ENCODE measurements at regions not wholly inside any gene's neighbourhood (a gene's known extent, or its start where the extent isn't known, plus 50 kb on each side); places are given as distances from the start of the nearest gene placed in this dataset.

GRCh38 chr3:159693226-159693625 is 295.4 kb upstream of the IL12A start:
- no peak overlapping the region for H3K9ac ChIP-seq (ENCODE audit: low read depth in 1 of 3, low read length in 3 of 3)
- H3K27me3 ChIP-seq (ENCODE audit: control insufficient read depth in 3 of 3, insufficient read depth in 3 of 3, low read length in 3 of 3): no peaks in the 10 kb centered on the region
- no peak overlapping the region for H3K4me3 ChIP-seq (ENCODE audit: low read length in 3 of 3)
- H3K36me3 ChIP-seq (ENCODE audit: control insufficient read depth in 3 of 3, insufficient read depth in 3 of 3, low read length in 3 of 3): no peaks in the 10 kb centered on the region
- H3K4me1 ChIP-seq (ENCODE audit: control insufficient read depth in 3 of 3, insufficient read depth in 3 of 3, low read length in 3 of 3): no peaks in the 10 kb centered on the region
- no peak overlapping the region for H3K27ac ChIP-seq (ENCODE audit: low read depth, low read length)
- H3K9me3 ChIP-seq (ENCODE audit: control insufficient read depth in 3 of 3, low read length in 3 of 3): no peaks in the 10 kb centered on the region

GRCh38 chr3:159711560-159712333 is 276.9 kb upstream of the IL12A start:
- Histone ChIP-seq H3K27me3 (ENCODE audit: control insufficient read depth in 3 of 3, insufficient read depth in 3 of 3, low read length in 3 of 3) (no peaks in the 10 kb centered on the region), H3K9me3 (ENCODE audit: control insufficient read depth in 3 of 3, low read length in 3 of 3) (no peaks in the 10 kb centered on the region), H3K36me3 (ENCODE audit: control insufficient read depth in 3 of 3, insufficient read depth in 3 of 3, low read length in 3 of 3) (no peaks in the 10 kb centered on the region), H3K4me3 (ENCODE audit: low read length in 3 of 3) (no peak overlapping the region), H3K27ac (ENCODE audit: low read depth, low read length) (no peak overlapping the region), H3K4me1 (ENCODE audit: control insufficient read depth in 3 of 3, insufficient read depth in 3 of 3, low read length in 3 of 3) (no peaks in the 10 kb centered on the region), H3K9ac (ENCODE audit: low read depth in 1 of 3, low read length in 3 of 3) (no peak overlapping the region)

GRCh38 chr3:159721324-159721723 is 267.3 kb upstream of the IL12A start:
- Histone ChIP-seq H3K4me1 (ENCODE audit: control insufficient read depth in 3 of 3, insufficient read depth in 3 of 3, low read length in 3 of 3) (no peaks in the 10 kb centered on the region), H3K4me3 (ENCODE audit: low read length in 3 of 3) (no peak overlapping the region), H3K27ac (ENCODE audit: low read depth, low read length) (no peak overlapping the region), H3K9me3 (ENCODE audit: control insufficient read depth in 3 of 3, low read length in 3 of 3) (no peaks in the 10 kb centered on the region), H3K36me3 (ENCODE audit: control insufficient read depth in 3 of 3, insufficient read depth in 3 of 3, low read length in 3 of 3) (no peaks in the 10 kb centered on the region), H3K27me3 (ENCODE audit: control insufficient read depth in 3 of 3, insufficient read depth in 3 of 3, low read length in 3 of 3) (no peaks in the 10 kb centered on the region), H3K9ac (ENCODE audit: low read depth in 1 of 3, low read length in 3 of 3) (no peak overlapping the region)

DNA sequence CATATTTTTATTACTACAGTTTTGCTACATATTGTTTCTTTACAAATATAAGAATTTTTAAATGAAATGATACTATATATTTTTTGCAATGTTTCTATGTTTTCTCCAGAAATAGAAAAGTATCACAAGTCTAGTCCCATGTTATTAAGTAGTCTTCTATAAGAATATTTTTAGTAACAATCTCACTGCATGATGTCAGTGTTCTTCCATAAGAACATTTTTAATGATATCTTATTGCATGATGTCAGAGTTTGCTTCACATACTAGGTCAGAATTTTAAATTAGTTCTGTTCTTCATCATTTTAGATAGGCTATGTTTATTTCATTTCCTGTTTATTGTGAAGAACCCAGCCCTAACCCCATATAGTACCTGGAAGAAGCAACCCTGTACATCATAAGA is 265.3 kb upstream of the IL12A start:
- Histone ChIP-seq H3K4me1 (ENCODE audit: control insufficient read depth in 3 of 3, insufficient read depth in 3 of 3, low read length in 3 of 3) (no peaks in the 10 kb centered on the region), H3K9ac (ENCODE audit: low read depth in 1 of 3, low read length in 3 of 3) (no peak overlapping the region), H3K36me3 (ENCODE audit: control insufficient read depth in 3 of 3, insufficient read depth in 3 of 3, low read length in 3 of 3) (no peaks in the 10 kb centered on the region), H3K4me3 (ENCODE audit: low read length in 3 of 3) (no peak overlapping the region), H3K9me3 (ENCODE audit: control insufficient read depth in 3 of 3, low read length in 3 of 3) (no peaks in the 10 kb centered on the region), H3K27ac (ENCODE audit: low read depth, low read length) (no peak overlapping the region), H3K27me3 (ENCODE audit: control insufficient read depth in 3 of 3, insufficient read depth in 3 of 3, low read length in 3 of 3) (no peaks in the 10 kb centered on the region)

DNA sequence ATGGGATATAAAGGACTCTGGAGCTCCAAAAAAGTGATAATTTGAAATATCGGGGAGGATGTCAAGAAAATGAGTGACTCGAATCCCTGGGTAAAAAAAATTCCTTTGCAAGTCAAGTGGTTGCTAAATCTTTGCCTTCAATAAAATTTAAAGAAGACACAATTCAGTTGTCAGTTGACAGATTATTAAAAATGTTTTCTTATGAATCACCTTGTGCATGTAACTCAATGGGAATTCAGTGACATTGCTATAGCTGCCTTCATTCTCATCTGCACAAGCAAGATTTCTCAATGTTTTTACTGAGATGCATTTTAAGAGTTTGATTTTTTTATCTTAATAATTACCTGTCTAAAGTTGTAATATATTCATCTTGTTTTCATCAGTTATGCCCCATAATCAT is 264.0 kb upstream of the IL12A start:
- Histone ChIP-seq H3K4me3 (ENCODE audit: low read length in 3 of 3) (no peak overlapping the region), H3K27me3 (ENCODE audit: control insufficient read depth in 3 of 3, insufficient read depth in 3 of 3, low read length in 3 of 3) (no peaks in the 10 kb centered on the region), H3K36me3 (ENCODE audit: control insufficient read depth in 3 of 3, insufficient read depth in 3 of 3, low read length in 3 of 3) (no peaks in the 10 kb centered on the region), H3K9ac (ENCODE audit: low read depth in 1 of 3, low read length in 3 of 3) (no peak overlapping the region), H3K4me1 (ENCODE audit: control insufficient read depth in 3 of 3, insufficient read depth in 3 of 3, low read length in 3 of 3) (no peaks in the 10 kb centered on the region), H3K27ac (ENCODE audit: low read depth, low read length) (no peak overlapping the region), H3K9me3 (ENCODE audit: control insufficient read depth in 3 of 3, low read length in 3 of 3) (no peaks in the 10 kb centered on the region)

- no peaks in the 10 kb centered on the region for H3K4me1 ChIP-seq (ENCODE audit: control insufficient read depth in 3 of 3, insufficient read depth in 3 of 3, low read length in 3 of 3)
- no peaks in the 10 kb centered on the region for H3K27me3 ChIP-seq (ENCODE audit: control insufficient read depth in 3 of 3, insufficient read depth in 3 of 3, low read length in 3 of 3)
- no peak overlapping the region for H3K27ac ChIP-seq (ENCODE audit: low read depth, low read length)
- H3K9me3 ChIP-seq (ENCODE audit: control insufficient read depth in 3 of 3, low read length in 3 of 3): no peaks in the 10 kb centered on the region
- no peak overlapping the region for H3K4me3 ChIP-seq (ENCODE audit: low read length in 3 of 3)
- H3K9ac ChIP-seq (ENCODE audit: low read depth in 1 of 3, low read length in 3 of 3): no peak overlapping the region
- H3K36me3 ChIP-seq (ENCODE audit: control insufficient read depth in 3 of 3, insufficient read depth in 3 of 3, low read length in 3 of 3): no peaks in the 10 kb centered on the region
These were observed 262.2 kb upstream of the IL12A start for GRCh38 chr3:159726231-159726964.

- H3K27me3 ChIP-seq (ENCODE audit: control insufficient read depth in 3 of 3, insufficient read depth in 3 of 3, low read length in 3 of 3): no peaks in the 10 kb centered on the region
- no peak overlapping the region for H3K9ac ChIP-seq (ENCODE audit: low read depth in 1 of 3, low read length in 3 of 3)
- H3K27ac ChIP-seq (ENCODE audit: low read depth, low read length): no peak overlapping the region
- H3K4me1 ChIP-seq (ENCODE audit: control insufficient read depth in 3 of 3, insufficient read depth in 3 of 3, low read length in 3 of 3): no peaks in the 10 kb centered on the region
- H3K36me3 ChIP-seq (ENCODE audit: control insufficient read depth in 3 of 3, insufficient read depth in 3 of 3, low read length in 3 of 3): no peaks in the 10 kb centered on the region
- H3K4me3 ChIP-seq (ENCODE audit: low read length in 3 of 3): no peak overlapping the region
- H3K9me3 ChIP-seq (ENCODE audit: control insufficient read depth in 3 of 3, low read length in 3 of 3): no peaks in the 10 kb centered on the region
These were observed 261.1 kb upstream of the IL12A start for GRCh38 chr3:159727506-159727905.

GRCh38 chr3:159731254-159731653 is 257.4 kb upstream of the IL12A start:
- Histone ChIP-seq H3K9me3 (ENCODE audit: control insufficient read depth in 3 of 3, low read length in 3 of 3) (no peaks in the 10 kb centered on the region), H3K36me3 (ENCODE audit: control insufficient read depth in 3 of 3, insufficient read depth in 3 of 3, low read length in 3 of 3) (no peaks in the 10 kb centered on the region), H3K27ac (ENCODE audit: low read depth, low read length) (no peak overlapping the region), H3K9ac (ENCODE audit: low read depth in 1 of 3, low read length in 3 of 3) (no peak overlapping the region), H3K4me1 (ENCODE audit: control insufficient read depth in 3 of 3, insufficient read depth in 3 of 3, low read length in 3 of 3) (no peaks in the 10 kb centered on the region), H3K4me3 (ENCODE audit: low read length in 3 of 3) (no peak overlapping the region), H3K27me3 (ENCODE audit: control insufficient read depth in 3 of 3, insufficient read depth in 3 of 3, low read length in 3 of 3) (no peaks in the 10 kb centered on the region)

DNA sequence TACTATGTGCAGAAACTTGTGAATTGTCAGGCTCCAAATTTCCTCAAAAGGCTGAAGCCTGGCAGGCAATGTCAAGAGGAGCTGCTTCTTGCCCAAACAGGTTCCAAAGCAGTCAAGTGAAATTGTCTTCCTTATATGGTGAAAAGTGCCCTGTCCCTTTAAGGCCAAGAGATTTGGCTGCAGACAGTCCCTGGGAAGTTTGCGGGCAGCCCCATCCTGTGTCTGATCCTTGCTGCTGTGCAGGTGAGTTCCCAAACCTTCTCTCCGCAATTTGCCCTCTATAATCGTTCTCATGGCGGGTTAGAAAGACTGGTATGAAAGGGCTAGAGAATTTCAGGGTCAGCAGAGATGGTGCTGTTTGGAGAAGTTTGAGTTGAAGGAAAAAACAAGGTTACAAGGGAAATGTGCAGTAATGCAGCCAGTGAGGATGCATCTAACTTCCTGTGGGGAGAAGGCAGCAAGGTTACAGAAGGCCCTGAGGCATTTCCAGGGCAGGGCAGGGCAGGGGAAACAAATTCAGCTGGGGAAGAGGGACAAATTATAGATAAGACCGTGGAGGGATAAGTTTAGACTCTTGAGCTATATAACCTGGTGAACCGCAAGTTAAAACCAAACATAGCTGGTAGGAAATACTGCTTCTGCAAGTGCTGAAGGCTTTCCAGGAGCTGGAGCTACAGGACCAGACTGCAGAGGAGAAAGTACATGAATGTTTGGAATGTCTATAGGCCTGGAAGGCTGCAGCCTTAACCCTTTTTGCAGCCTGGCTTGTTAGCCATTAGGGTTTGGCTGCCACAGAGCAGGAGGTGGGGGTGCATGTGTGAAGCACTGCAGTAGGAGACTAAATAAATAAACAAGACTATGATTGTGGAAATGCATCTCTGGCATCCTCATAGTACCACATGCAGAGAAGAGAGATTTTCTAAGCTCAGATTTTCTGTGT is 256.2 kb upstream of the IL12A start:
- no peak overlapping the region for H3K9ac ChIP-seq (ENCODE audit: low read depth in 1 of 3, low read length in 3 of 3)
- H3K4me1 ChIP-seq (ENCODE audit: control insufficient read depth in 3 of 3, insufficient read depth in 3 of 3, low read length in 3 of 3): no peaks in the 10 kb centered on the region
- H3K9me3 ChIP-seq (ENCODE audit: control insufficient read depth in 3 of 3, low read length in 3 of 3): no peaks in the 10 kb centered on the region
- H3K27ac ChIP-seq (ENCODE audit: low read depth, low read length): no peak overlapping the region
- H3K4me3 ChIP-seq (ENCODE audit: low read length in 3 of 3): peak overlapping the region in 1 of 3 donors; percentile 17
- H3K27me3 ChIP-seq (ENCODE audit: control insufficient read depth in 3 of 3, insufficient read depth in 3 of 3, low read length in 3 of 3): no peaks in the 10 kb centered on the region
- H3K36me3 ChIP-seq (ENCODE audit: control insufficient read depth in 3 of 3, insufficient read depth in 3 of 3, low read length in 3 of 3): no peaks in the 10 kb centered on the region
